Spleen (tissue), 7 donors: ENCODE measurements at regions not wholly inside any gene's neighbourhood (a gene's known extent, or its start where the extent isn't known, plus 50 kb on each side); places are given as distances from the start of the nearest gene placed in this dataset.

ENCODE experiments used
- POLR2A ChIP-seq, 3 donors: fragments of 450-650 bp; IDR thresholded peaks; one replicate each; pipeline ENCODE4 v1.5.1; 2017; ENCODE audit warnings: antibody characterized with exemption in 3 of 3, mild to moderate bottlenecking in 1 of 3
- POLR2AphosphoS5 ChIP-seq, 3 donors: sonication (generic); formaldehyde crosslinking; IDR thresholded peaks; one replicate each; pipeline ENCODE4 v1.5.1; 2017; ENCODE audit warnings: antibody characterized with exemption in 3 of 3
- TF ChIP-seq, protein P1 (sequence below), 11 experiments: fragments of 200-600 bp in 7 of 11; fragments of 450-650 bp in 4 of 11; sonication (generic) in 4 of 11; IDR thresholded peaks in 8 of 11; conservative IDR thresholded peaks in 3 of 11; 1 replicate in 7 of 11; 2 replicates in 4 of 11; pipeline versions ENCODE4 v1.4.0 to v1.8.0; 2016 to 2021; ENCODE audit warnings: antibody characterized with exemption in 11 of 11, inconsistent platforms in 4 of 11, mild to moderate bottlenecking in 1 of 11
- donor health status: DM: no; HTN: no; CAD: no; lungs with moderate emphysema.
- donor health status: DM: no; HTN: no; CAD: no.
- donor health status: DM: no; HTN: no; CAD: no.

DNA sequence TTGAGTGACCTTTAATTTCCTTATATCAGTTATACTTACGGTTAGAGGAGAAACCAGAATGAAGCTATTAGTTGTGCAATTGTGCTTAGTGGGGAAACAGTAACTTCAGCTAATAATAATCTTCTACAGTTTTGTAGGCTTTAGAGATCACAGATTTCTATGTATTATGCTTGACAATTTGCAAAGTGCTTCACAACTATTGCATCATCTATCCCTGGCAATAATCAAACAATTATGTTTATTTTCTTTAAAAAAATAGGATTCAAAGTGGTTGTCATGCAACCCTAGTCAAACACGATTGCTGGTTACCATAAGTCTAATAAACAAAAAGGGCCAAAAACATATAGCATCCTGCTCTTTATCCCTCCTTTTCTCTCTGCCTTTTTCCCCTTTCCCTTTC is 530.3 kb downstream of the NXPH1 start:
- TF ChIP-seq POLR2A (IDR thresholded peaks at IDR 0.05) (no peak), POLR2AphosphoS5 (IDR thresholded peaks at IDR 0.05) (no peak)
- TF ChIP-seq, protein P1, sequence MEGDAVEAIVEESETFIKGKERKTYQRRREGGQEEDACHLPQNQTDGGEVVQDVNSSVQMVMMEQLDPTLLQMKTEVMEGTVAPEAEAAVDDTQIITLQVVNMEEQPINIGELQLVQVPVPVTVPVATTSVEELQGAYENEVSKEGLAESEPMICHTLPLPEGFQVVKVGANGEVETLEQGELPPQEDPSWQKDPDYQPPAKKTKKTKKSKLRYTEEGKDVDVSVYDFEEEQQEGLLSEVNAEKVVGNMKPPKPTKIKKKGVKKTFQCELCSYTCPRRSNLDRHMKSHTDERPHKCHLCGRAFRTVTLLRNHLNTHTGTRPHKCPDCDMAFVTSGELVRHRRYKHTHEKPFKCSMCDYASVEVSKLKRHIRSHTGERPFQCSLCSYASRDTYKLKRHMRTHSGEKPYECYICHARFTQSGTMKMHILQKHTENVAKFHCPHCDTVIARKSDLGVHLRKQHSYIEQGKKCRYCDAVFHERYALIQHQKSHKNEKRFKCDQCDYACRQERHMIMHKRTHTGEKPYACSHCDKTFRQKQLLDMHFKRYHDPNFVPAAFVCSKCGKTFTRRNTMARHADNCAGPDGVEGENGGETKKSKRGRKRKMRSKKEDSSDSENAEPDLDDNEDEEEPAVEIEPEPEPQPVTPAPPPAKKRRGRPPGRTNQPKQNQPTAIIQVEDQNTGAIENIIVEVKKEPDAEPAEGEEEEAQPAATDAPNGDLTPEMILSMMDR (IDR thresholded peaks at IDR 0.05 in 8 of 11, conservative IDR thresholded peaks at IDR 0.05 in 3 of 11) = no peak
